ENCODE measurements at regions not wholly inside any gene's neighbourhood (a gene's known extent, or its start where the extent isn't known, plus 50 kb on each side); places are given as distances from the start of the nearest gene placed in this dataset.
"Not testable (repeated sequence)": the region's sequence is repeated elsewhere in the genome, so short reads cannot be mapped to it uniquely, and the experiment has no call there.

DNA sequence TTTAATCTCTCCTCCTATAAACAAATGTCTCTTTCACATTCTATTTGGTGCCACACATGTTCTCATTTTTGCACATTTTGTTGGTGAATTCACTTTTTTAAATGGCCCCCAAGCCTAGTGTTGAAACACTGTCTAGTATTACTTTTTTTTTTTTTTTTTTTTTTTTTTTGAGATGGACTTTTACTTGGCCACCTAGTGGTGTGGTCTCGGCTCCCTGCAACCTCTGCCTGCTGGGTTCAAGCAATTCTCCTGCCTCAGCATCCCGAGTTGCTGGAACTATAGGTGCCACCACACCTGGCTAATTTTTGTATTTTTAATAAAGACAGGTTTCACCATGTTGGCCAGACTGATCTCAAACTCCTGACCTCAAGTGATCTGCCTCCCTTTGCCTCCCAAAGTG, 273.8 kb upstream of the SLC14A2 start:
- no peak for DNase-seq

DNA sequence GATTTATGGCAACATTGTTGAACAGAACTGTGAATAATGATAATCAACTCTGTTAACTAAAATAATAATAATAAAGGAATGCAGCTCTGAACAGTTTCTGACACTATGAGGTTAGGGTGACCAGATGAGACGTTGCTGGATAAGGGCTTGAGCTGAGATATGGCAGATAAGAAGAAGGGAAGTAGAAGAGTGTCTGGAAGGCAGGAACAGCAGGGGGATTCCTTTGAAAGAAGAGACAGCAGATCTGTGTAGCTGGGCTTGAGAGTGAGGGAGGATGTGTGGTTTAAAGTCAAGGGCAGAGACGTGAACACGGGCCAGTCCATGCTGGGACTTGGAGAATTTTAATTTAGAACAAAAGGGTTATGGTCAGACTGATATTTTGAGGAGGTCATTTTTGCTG, 273.1 kb upstream of the SLC14A2 start:
- DNase-seq, result no peak

DNA sequence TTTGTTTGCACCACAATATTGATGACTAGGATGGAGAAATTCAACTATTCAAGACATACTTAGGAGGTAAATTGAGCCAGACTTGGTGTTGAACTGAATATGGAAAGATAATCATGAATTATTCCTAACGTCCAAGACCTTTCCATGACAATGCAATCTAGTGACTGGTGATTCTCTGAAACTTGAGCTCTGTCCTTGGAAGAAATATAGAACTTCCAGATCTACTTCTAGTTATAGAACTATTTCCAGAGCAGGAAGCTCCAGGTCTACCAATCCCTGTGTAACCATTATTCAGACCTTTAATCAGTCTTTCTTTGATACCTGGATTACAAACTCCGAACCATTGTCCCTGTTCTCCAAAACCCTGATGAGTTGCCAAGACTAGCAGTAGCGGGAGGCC, 272.6 kb upstream of the SLC14A2 start:
- DNase-seq, result no peak

DNA sequence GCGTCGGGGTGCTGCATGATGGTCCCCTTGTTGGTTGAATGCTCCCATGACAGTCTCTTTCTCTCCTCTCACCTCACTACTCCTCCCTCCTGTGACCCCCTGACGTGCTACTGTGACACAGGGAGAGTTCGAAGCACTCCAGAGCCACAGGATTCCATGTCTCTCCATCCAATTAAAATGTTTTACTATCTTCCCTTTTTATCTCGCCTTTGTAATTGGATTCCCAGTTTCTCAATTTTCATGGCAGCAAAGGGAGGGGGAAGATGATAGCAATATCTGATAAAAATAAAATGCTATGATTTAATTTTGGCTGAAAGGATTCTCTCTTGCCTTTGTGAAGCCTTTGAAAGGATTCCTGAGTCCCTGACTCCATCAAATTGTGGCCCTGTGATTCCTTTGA, 271.9 kb upstream of the SLC14A2 start:
- DNase-seq, result no peak

DNA sequence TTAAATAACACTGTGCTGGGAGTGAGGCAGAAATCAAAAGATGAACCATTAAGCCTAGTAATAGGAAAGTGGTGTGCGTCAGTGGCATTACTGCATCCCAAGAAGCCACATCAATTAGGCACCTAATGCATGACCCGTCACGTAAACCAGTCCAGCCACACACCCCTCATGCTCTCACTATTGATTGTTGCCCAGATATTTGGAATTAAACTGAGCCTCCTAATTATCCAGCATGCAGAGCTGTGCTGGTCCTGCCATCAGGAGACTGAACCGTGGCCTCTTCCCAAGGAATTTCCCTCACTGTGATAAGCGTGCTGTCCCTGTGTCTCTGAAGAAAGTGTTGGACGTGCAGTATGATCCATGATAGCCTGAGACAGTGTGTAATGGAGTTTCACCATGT, 270.6 kb upstream of the SLC14A2 start:
- not testable (repeated sequence) for DNase-seq

DNA sequence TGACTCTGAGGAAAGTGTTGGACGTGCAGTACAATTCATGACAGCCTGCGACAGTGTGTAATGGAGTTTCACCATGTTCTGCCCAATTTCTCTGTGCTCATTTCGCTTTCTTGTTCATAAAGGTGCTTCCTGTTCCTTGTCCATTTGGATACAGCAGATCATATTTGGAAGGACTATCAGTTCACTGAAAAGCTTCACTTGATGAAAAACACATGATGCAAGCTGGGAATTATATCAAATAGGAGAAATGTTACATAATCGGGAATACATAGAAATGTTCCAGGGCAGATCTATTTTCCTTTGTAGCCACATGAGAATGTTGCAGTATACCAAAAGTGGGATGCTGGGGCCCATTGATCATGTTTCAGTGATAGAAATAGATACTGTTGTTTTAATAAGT, 266.3 kb upstream of the SLC14A2 start:
- no peak for DNase-seq

DNA sequence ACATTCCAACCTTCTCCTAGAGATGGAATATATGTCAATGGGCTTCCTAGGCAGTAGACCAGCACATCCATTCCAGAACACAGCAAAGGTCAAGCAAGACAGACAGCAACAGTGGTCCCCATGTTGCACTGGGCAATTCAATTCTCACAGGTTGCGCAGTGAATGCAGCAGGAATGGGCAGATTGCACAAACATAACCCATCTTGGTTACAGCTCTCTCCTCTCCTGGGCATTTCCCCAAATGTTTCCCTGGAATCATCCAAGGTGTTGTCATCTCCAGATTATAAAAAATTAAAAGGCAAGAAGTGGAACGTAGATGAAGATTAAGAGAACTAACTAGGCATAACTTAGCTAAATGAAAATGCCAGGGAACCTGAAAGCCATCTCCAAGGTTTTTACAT, 265.8 kb upstream of the SLC14A2 start:
- no peak for DNase-seq

DNA sequence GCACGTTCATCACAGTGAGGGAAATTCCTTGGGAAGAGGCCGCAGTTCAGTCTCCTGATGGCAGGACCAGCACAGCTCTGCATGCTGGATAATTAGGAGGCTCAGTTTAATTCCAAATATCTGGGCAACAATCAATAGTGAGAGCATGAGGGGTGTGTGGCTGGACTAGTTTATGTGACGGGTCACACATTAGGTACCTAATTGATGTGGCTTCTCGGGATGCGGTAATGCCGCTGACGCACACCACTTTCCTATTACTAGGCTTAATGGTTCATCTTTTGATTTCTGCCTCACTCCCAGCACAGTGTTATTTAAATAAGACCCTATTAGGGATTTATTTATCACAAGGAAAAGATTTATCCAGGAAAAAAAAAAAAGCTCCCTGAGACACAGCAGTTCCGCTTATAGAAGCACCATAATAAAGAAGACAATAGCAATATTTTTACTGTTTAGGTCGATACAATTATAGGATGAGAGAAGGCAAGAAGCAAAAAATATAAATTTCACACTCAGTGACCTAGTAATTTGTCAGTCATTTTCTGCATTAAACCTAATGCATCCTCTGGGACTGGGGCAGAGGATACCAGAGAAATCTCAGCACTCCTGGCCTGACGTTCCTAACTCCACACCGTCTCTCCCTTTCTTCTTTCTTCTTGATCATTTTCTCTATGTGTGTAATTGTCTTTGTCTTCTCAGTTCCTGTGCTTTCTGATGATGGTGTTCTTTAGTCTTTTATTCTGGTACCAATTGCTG, 264.7 kb upstream of the SLC14A2 start:
- no peak for DNase-seq

DNA sequence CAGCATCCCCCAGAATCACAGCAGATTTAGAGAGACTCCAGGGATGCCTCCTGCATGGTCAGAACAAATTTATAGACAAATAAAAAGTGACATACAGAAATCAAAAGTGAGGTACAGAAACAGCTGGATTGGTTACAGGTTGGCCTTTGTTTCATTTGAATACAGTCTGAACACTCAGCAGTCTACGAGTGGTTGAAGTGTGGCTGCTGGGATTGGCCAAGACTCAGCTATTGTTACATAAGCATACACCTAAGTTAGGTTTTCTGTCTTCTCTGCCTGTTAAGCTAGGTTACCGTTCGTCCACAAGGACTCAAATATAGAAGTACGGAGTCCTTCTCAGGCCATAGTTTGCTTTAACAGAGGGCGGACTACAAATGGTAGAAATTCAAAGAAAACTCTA, 262.4 kb upstream of the SLC14A2 start:
- no peak for DNase-seq

DNA sequence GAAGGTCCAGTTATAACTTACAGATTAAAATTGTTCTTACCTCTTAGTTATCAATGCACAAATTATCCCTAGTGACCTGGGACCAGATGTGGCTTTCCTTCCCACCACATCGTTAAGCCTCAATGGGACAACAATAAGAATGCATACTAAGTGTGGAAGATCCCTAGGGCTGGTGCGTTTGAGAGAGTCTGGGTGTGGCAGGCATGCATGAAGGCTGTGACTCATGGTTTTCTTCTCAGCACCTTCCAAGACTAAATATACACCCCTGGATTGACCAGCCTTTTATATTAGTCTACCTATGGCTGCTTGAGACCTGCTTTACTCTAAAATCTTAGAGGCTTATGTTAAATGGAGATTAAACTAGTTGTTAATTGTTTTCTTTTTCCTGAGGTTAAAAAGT, 261.7 kb upstream of the SLC14A2 start:
- DNase-seq, result no peak

DNA sequence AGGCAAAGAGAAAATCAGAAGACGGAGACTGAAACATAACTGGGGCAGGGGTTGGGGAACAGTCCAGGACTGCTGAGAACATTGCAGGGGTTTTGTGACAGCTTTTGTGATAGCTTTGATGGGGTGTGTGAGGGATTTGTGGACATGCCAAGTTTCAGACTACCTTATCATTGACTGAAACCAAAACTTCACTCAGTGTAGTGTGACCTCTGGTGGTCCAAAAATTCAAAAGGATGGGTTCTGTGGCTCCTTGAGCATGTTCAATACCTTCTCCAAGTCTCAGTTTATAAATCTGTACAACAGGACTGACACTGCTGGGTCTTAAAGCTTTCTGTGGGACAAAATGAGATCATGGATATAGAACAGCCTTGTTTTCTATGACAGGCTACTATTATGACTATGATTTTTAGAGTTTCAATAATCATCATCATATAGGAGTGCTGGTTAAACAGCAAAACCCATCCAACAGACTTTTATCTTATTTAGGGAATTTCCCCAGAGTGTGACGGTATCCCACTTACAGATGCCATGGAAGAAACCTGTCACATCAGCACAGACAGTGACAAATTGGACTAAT, 259.2 kb upstream of the SLC14A2 start:
- no peak for DNase-seq

DNA sequence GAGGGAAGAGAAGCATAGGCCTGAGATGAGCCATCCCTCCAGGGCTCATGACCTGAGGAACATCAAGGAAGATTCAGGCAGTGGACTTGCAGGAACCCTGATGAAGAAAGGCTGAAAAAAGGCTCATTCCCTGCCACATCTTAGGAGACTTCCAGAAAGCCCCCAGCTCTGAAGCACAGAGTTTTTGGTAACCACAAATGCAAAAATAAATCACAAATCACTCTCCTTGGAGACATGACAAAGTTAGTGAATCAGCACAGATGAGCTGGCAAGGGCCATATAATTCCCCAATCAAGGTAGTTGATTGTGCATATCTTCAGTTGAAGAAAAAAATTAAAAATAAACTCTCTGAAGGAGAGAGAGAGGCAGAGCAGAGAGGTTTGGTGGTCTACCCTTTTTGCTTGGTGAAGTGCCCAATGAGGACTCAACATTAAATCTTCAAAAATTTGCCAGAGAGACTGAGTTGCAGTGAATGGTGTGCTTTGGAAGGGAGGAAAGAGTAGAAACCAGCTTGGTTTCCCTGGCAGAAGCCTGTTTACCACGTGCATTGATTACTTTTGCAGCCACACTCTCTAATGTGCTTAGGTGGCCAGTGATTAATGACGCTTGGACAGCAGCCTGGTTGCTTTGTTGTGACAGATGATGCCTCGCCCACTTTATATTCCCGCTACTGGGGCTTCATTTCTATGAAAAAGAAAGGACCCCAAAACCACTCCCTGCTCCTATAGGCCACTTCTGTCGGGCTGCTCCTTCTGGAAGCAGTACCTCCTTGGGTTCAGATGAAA, 257.4 kb upstream of the SLC14A2 start:
- DNase-seq, result no peak

DNA sequence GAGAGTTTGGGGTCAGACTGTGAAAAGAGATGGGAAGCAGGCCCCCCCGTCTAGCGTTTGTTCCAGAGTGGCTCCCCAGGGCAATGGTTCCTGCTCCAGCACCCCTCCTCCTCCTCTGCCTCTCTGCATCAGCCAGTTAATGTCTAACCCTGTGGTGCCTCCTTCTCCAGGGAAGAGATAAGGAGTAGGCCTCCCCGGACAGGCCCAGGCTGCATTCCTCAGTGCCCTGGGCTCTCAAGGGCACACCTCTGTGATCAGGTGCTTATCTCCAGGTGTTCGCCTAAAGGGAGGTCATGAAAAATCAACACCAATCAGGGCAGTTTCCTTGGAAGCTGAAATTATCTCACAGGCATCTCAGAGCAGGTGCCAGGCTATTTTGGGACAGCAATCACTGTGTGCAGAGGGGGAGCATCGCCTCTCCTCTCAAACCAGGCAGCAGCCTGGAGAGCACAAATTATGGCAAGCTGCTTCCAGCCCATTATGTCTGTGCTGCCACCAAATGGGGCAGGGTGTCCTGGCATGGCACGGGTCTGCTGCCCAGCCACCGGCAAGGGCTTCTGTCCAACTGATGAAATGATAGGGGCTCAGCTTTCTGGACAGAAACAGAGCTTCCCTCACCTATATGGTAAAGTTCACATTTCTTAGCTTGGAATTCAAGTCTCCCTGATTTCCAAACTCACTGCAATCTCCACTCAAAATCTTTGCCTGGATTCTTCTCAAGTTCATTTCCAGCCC, 255.8 kb upstream of the SLC14A2 start:
- DNase-seq, result no peak

DNA sequence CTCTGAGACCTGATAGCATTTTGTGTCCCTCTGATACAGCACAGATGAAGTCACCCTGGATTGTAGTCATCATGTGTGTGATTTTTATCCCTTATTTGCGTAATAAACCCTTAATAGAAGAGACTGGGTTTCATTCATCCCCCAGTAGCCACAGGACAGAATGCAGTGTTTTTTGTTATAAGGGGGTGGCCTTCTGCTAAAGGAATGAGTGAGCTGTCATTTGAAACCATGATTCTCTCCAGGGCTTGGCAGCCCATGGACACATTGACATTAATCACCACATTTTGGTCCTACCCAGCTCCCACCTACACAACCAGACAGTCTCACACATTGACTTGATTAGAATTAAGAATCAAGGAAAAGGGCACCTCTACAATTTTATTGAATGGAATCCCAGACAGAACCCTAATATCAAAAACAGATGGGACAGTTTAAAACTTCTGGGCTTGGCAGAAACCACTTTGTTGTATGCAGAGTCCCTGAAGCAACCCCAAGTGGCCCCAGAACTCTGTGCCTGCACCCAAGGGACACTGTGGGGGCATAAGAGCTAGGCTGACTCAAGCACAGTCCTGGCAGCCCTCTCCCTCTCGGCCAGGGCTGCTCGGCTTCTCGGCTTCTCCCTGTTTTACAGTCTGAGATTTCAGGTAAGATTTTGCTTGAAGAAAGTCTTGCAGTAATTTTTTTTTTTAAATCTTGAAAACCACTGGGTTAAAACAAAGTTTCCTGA, 254.0 kb upstream of the SLC14A2 start:
- no peak for DNase-seq

DNA sequence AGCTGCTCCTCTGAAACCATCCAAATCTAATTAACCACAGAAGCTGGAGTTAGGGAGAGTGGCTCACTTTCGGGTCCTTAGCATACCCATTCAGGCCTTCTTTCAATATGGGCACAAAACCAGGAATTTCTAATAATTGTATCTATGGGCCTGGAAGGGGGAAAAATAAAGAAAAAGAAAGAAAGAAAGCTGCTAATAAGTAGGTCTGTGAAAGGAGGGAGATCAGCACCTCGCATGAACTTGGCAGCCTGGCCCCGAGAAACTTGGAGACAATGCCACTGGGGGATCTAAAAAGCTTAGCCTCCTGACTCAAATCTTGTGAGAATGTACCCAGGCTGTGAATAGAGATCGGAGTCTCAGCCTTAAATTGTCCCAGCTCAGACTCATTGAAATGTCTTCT, 252.1 kb upstream of the SLC14A2 start:
- DNase-seq, result peak in 24 of 56 donors; percentile 2 to 64 (median 15)

DNA sequence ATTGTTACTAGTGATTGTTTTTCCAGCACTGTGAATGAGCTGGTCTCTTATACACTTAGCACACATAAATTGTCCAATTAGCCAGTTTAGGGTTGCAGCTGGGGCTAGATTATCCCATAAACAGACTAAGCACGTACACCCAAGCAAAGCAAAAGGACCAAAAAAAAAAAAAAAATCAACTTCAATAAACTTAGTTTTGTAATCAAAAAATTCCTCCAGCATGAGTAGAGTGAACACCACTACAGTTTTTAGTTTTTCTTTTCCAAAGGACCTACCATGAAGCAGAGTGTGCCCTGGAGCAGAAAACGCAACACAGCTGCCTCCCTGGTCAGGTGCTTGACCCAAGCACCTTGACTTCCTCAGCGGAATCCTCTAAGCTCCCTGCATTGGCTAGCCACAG, 249.4 kb upstream of the SLC14A2 start:
- DNase-seq, result no peak

DNA sequence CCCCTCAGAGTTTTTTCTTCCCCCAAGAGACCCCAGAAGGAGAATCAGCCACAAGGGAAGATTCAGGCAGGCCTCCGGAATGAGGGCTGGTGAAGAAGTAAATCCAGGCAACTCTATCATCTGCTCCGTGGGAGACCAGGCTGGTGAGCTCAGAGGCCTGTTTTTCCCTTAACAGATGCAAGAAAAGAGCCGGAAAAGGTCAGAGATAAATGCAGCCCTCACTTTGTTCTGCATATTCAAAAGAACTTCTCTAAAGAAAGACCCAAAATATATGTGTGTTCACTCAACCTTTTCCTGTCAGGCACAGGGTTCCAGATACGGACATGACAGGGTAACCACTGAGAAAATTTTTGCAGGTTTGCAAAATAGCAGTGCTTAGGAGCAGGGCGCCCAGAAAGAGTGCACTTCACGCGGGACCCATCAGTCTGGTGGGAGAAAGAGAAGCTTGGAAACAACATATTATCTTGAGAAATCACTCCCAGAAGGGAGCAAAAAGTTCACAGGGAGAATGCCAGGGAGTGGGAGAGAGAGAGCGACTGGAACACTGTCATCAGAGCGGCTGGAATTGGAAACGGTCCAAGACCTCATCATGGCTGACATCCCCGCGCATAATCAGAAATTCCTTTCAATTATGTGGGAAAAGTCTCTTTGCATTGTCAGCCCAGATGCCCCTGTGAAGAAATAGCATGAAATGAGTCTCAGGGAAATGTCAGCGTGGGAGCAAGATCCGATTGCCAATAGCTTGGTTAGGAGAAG, 244.8 kb upstream of the SLC14A2 start:
- peak in 2 of 56 donors; percentile 6 to 10 for DNase-seq

DNA sequence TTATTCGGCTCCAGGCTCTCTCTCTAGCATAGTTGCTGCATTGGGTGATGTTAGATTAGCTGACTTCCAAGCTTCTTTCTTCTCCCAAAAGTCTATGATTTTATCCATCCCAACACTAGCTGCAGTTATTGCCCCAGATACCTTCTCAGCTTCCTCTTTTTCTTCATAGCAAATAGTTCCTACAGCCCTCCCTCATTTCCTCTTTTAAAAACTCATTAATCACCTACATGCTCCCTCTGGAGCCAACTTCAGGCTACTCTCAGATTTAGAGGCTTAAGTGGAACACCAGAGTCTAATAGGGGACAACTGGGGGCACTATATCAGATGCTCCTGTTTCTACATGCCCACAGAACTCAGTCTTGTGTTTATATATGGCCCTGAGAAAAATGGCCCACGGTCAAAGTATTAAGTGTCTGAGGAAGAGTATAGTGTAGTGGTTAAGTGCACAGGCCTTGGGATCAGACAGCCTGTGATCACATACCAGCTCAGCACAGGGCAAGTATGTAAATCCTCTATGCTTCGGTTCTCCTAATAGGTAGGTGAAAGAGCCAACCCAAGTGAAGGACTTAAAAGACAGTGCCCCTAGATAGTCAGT, 241.9 kb upstream of the SLC14A2 start:
- no peak for DNase-seq

DNA sequence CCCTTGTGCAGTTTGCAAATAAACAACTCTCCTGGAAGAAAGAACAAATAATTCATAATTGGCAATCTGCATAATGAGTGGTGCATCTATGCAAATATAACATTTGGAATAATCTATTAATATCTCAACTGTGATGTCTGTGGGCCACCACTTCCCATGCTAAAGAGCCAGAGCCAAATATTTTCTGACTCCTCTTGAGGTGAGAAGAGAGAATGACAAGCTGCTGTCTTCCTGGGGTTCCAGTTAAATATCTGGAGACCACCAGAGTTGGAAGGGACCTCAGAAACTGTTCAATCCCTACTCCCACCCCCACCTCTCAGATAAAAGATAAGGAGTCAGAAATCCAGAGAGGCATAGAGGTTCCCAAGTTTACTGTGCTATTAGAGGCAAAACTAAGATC, 241.0 kb upstream of the SLC14A2 start:
- no peak for DNase-seq
